HG02938 (cell line): ENCODE measurements at regions not wholly inside any gene's neighbourhood (a gene's known extent, or its start where the extent isn't known, plus 50 kb on each side); places are given as distances from the start of the nearest gene placed in this dataset.

Source experiments
- ATAC-seq: cut with Tn5 transposase; IDR thresholded peaks from one replicate; pipeline ENCODE4 v1.9.1; 2021; ENCODE audit warnings: mild to moderate bottlenecking, moderate library complexity; ENCODE audit not compliant: unreplicated experiment

GRCh38 chr12:126147321-126147720, 1082.1 kb downstream of the AACS start:
- ATAC-seq: no peak

- no peak for ATAC-seq
These were observed 1091.8 kb downstream of the AACS start for GRCh38 chr12:126156806-126157574.

GRCh38 chr12:126157575-126157966, 1092.3 kb downstream of the AACS start:
- ATAC-seq: no peak

GRCh38 chr12:126159139-126159538, 1093.9 kb downstream of the AACS start:
- ATAC-seq: no peak

GRCh38 chr12:126160912-126161311, 1095.7 kb downstream of the AACS start:
- ATAC-seq: no peak

- no peak for ATAC-seq
These were observed 1098.7 kb downstream of the AACS start for GRCh38 chr12:126163984-126164383.

- no peak for ATAC-seq
These were observed 1106.8 kb downstream of the AACS start for GRCh38 chr12:126171937-126172559.

- ATAC-seq: no peak
These were observed 1117.5 kb downstream of the AACS start for GRCh38 chr12:126182619-126183236.

GRCh38 chr12:126185025-126185424, 1119.8 kb downstream of the AACS start:
- ATAC-seq: no peak

GRCh38 chr12:126189856-126190255, 1124.6 kb downstream of the AACS start:
- no peak for ATAC-seq

GRCh38 chr12:126191031-126191891, 1126.0 kb downstream of the AACS start:
- no peak for ATAC-seq

- ATAC-seq: no peak
These were observed 1126.7 kb downstream of the AACS start for GRCh38 chr12:126191949-126192348.

- no peak for ATAC-seq
These were observed 1128.0 kb downstream of the AACS start for GRCh38 chr12:126193190-126193589.

GRCh38 chr12:126196263-126196662, 1131.0 kb downstream of the AACS start:
- ATAC-seq: no peak

GRCh38 chr12:126198516-126198915, 1133.3 kb downstream of the AACS start:
- ATAC-seq: no peak

GRCh38 chr12:126198966-126199692, 1133.9 kb downstream of the AACS start:
- ATAC-seq: no peak

GRCh38 chr12:126201981-126202537, 1136.8 kb downstream of the AACS start:
- no peak for ATAC-seq

- ATAC-seq: no peak
These were observed 1139.1 kb downstream of the AACS start for GRCh38 chr12:126204326-126204725.

GRCh38 chr12:126210026-126210425, 1144.8 kb downstream of the AACS start:
- no peak for ATAC-seq

- no peak for ATAC-seq
These were observed 1145.2 kb downstream of the AACS start for GRCh38 chr12:126210448-126210847.
